AG04449 (cell line): ENCODE measurements at regions not wholly inside any gene's neighbourhood (a gene's known extent, or its start where the extent isn't known, plus 50 kb on each side); places are given as distances from the start of the nearest gene placed in this dataset.

Experiments used
- CTCF ChIA-PET: fragments of 350-600 bp; formaldehyde crosslinking; extraction: SDS; loops from one replicate; lab custom pipeline; 2021; ENCODE audit warnings: antibody characterized with exemption; lab: Yijun Ruan, JAX
- POLR2A ChIA-PET: fragments of 400-600, 350-600 bp; formaldehyde crosslinking; extraction: SDS; loops from one replicate; lab custom pipeline; 2020; ENCODE audit warnings: antibody characterized with exemption, inconsistent platforms; lab: Yijun Ruan, JAX
- DNase-seq: peaks from one replicate; pipeline ENCODE4 v3.0.0-alpha.2; 2010; ENCODE audit warnings: low read depth, low spot score
- H3K4me3 ChIP-seq: 2 replicates; pipeline ENCODE4 v1.5.1; 2011; ENCODE audit warnings: low read depth, mild to moderate bottlenecking, control low read depth, low read length
- CTCF ChIP-seq: IDR thresholded peaks from one replicate; pipeline ENCODE4 v1.5.1; 2011; ENCODE audit warnings: mild to moderate bottlenecking, moderate library complexity, low read length, control low read depth, inconsistent platforms; ENCODE audit not compliant: insufficient read depth; ENCODE audit errors: missing control alignments

GRCh38 chr6:122151763-122152162 is 247.7 kb upstream of the HSF2 start:
- no peak overlapping the region for H3K4me3 ChIP-seq
- POLR2A ChIA-PET: no interaction called here
- no peak for TF ChIP-seq CTCF
- DNase-seq: no peak
- CTCF ChIA-PET: interaction anchor here (0.7 kb wide), 1 partner anchor 721 kb away, joined by 4 read pairs; no protein-coding TSS in a partner anchor

GRCh38 chr6:122153557-122153956 is 245.9 kb upstream of the HSF2 start:
- TF ChIP-seq CTCF: no peak
- ChIA-PET CTCF (no interaction called here), POLR2A (no interaction called here)
- H3K4me3 ChIP-seq: no peak overlapping the region
- no peak for DNase-seq

GRCh38 chr6:122154155-122154554 is 245.3 kb upstream of the HSF2 start:
- H3K4me3 ChIP-seq: no peak overlapping the region
- TF ChIP-seq CTCF: no peak
- POLR2A ChIA-PET: interaction anchor here (0.6 kb wide), 1 partner anchor 733 kb away, joined by 3 read pairs; no protein-coding TSS in a partner anchor
- no peak for DNase-seq
- CTCF ChIA-PET: no interaction called here

GRCh38 chr6:122154912-122155575 is 244.4 kb upstream of the HSF2 start:
- ChIA-PET POLR2A (no interaction called here), CTCF (no interaction called here)
- DNase-seq: no peak
- TF ChIP-seq CTCF: no peak
- H3K4me3 ChIP-seq: no peak overlapping the region

- no peak for DNase-seq
- TF ChIP-seq CTCF: no peak
- no peak overlapping the region for H3K4me3 ChIP-seq
- POLR2A ChIA-PET: no interaction called here
- CTCF ChIA-PET: no interaction called here
Observed at GRCh38 chr6:122161136-122161535, 238.3 kb upstream of the HSF2 start.

GRCh38 chr6:122165014-122165413 is 234.4 kb upstream of the HSF2 start:
- ChIA-PET POLR2A (no interaction called here), CTCF (no interaction called here)
- H3K4me3 ChIP-seq: no peak overlapping the region
- DNase-seq: no peak
- no peak for TF ChIP-seq CTCF
